ENCODE measurements at regions not wholly inside any gene's neighbourhood (a gene's known extent, or its start where the extent isn't known, plus 50 kb on each side); places are given as distances from the start of the nearest gene placed in this dataset.

GRCh38 chr2:239638376-239638775, 237.6 kb upstream of the HDAC4 start:
- Mint-ChIP-seq H3K9me3 (no peaks in the 10 kb centered on the region), H3K36me3 (ENCODE audit: low read depth) (no peaks in the 10 kb centered on the region), H3K4me3 (no peak overlapping the region), H3K4me1 (ENCODE audit: low read depth) (no peaks in the 10 kb centered on the region), H3K27ac (no peak overlapping the region), H3K27me3 (no peaks in the 10 kb centered on the region)
- no peak overlapping the region for H3K27ac ChIP-seq (ENCODE audit: low read depth in 1 of 2, low read length in 2 of 2)
- POLR2A ChIA-PET, result no interaction called here
- no peaks in the 10 kb centered on the region for H3K27me3 ChIP-seq (ENCODE audit: control insufficient read depth in 1 of 2, insufficient read depth in 2 of 2, low read length in 2 of 2)
- ATAC-seq (ENCODE audit: poor library complexity) (no peak), DNase-seq (no peak)
- no peaks in the 10 kb centered on the region for H3K36me3 ChIP-seq (ENCODE audit: insufficient read depth, low read length)
- intact Hi-C loops (cut with DNase I, micrococcal nuclease), result no loop called here
- CTCF ChIA-PET, result no interaction called here
- no peak overlapping the region for H3K4me3 ChIP-seq (ENCODE audit: low read length)
- H3K9me3 ChIP-seq (ENCODE audit: control insufficient read depth in 1 of 2, insufficient read depth in 1 of 2, low read length in 2 of 2), result no peaks in the 10 kb centered on the region
- H3K4me1 ChIP-seq (ENCODE audit: insufficient read depth, low read length), result no peaks in the 10 kb centered on the region
- TF ChIP-seq, protein P1, sequence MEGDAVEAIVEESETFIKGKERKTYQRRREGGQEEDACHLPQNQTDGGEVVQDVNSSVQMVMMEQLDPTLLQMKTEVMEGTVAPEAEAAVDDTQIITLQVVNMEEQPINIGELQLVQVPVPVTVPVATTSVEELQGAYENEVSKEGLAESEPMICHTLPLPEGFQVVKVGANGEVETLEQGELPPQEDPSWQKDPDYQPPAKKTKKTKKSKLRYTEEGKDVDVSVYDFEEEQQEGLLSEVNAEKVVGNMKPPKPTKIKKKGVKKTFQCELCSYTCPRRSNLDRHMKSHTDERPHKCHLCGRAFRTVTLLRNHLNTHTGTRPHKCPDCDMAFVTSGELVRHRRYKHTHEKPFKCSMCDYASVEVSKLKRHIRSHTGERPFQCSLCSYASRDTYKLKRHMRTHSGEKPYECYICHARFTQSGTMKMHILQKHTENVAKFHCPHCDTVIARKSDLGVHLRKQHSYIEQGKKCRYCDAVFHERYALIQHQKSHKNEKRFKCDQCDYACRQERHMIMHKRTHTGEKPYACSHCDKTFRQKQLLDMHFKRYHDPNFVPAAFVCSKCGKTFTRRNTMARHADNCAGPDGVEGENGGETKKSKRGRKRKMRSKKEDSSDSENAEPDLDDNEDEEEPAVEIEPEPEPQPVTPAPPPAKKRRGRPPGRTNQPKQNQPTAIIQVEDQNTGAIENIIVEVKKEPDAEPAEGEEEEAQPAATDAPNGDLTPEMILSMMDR (IDR thresholded peaks at IDR 0.05), result no peak

- no peak overlapping the region for H3K4me3 ChIP-seq (ENCODE audit: low read length)
- no peaks in the 10 kb centered on the region for H3K4me1 ChIP-seq (ENCODE audit: insufficient read depth, low read length)
- no peaks in the 10 kb centered on the region for H3K9me3 ChIP-seq (ENCODE audit: control insufficient read depth in 1 of 2, insufficient read depth in 1 of 2, low read length in 2 of 2)
- DNase-seq, result no peak
- POLR2A ChIA-PET, result no interaction called here
- Mint-ChIP-seq H3K27me3 (no peaks in the 10 kb centered on the region), H3K36me3 (ENCODE audit: low read depth) (no peaks in the 10 kb centered on the region), H3K4me1 (ENCODE audit: low read depth) (no peaks in the 10 kb centered on the region), H3K27ac (no peak overlapping the region), H3K4me3 (no peak overlapping the region), H3K9me3 (no peaks in the 10 kb centered on the region)
- TF ChIP-seq, protein P1 (IDR thresholded peaks at IDR 0.05), result no peak
- CTCF ChIA-PET, result no interaction called here
- no peaks in the 10 kb centered on the region for H3K27me3 ChIP-seq (ENCODE audit: control insufficient read depth in 1 of 2, insufficient read depth in 2 of 2, low read length in 2 of 2)
- no peak for ATAC-seq (ENCODE audit: poor library complexity)
- H3K36me3 ChIP-seq (ENCODE audit: insufficient read depth, low read length), result no peaks in the 10 kb centered on the region
- no peak overlapping the region for H3K27ac ChIP-seq (ENCODE audit: low read depth in 1 of 2, low read length in 2 of 2)
- intact Hi-C loops (cut with DNase I, micrococcal nuclease), result no loop called here
These were observed 236.0 kb upstream of the HDAC4 start for GRCh38 chr2:239636808-239637207.

DNA sequence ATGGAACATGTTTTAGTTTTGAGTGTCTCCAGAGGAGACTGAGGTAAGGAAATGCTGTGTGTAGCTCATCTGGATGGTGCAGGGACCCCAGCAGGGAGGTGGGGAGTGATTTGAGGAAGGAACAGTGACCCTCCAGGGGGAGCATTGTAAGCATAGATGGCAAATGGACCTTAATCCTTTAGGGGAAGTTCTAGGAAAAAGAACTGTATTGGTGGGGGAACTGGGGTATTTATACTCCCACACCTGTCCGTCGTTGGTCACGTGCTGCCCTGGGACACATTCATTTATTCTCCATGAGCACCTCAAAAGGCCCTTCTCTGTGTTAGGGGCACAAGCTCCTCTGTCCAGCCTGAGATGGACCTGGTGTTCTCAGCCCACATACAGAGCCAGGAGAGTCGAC, 233.9 kb upstream of the HDAC4 start:
- no peaks in the 10 kb centered on the region for H3K27me3 Mint-ChIP-seq
- H3K27ac Mint-ChIP-seq, result no peak overlapping the region
- ATAC-seq (ENCODE audit: poor library complexity) (no peak), DNase-seq (no peak)
- Histone ChIP-seq H3K27me3 (ENCODE audit: control insufficient read depth in 1 of 2, insufficient read depth in 2 of 2, low read length in 2 of 2) (no peaks in the 10 kb centered on the region), H3K27ac (ENCODE audit: low read depth in 1 of 2, low read length in 2 of 2) (no peak overlapping the region), H3K4me3 (ENCODE audit: low read length) (no peak overlapping the region), H3K9me3 (ENCODE audit: control insufficient read depth in 1 of 2, insufficient read depth in 1 of 2, low read length in 2 of 2) (no peaks in the 10 kb centered on the region), H3K36me3 (ENCODE audit: insufficient read depth, low read length) (no peaks in the 10 kb centered on the region), H3K4me1 (ENCODE audit: insufficient read depth, low read length) (peaks cover 5% of the 10 kb centered on the region)
- no peak overlapping the region for H3K4me3 Mint-ChIP-seq
- H3K4me1 Mint-ChIP-seq (ENCODE audit: low read depth), result no peaks in the 10 kb centered on the region
- intact Hi-C loops (cut with DNase I, micrococcal nuclease), result no loop called here
- H3K36me3 Mint-ChIP-seq (ENCODE audit: low read depth), result no peaks in the 10 kb centered on the region
- H3K9me3 Mint-ChIP-seq, result no peaks in the 10 kb centered on the region
- TF ChIP-seq, protein P1 (IDR thresholded peaks at IDR 0.05), result no peak
- ChIA-PET POLR2A (no interaction called here), CTCF (no interaction called here)
